Peyer's patch (tissue), 4 donors: ENCODE measurements at regions not wholly inside any gene's neighbourhood (a gene's known extent, or its start where the extent isn't known, plus 50 kb on each side); places are given as distances from the start of the nearest gene placed in this dataset.

Experiments
- POLR2A ChIP-seq, 2 donors: fragments of 450-650 bp; IDR thresholded peaks; one replicate each; pipeline ENCODE4 v1.5.1; 2017; ENCODE audit warnings: antibody characterized with exemption in 2 of 2, mild to moderate bottlenecking in 2 of 2, moderate library complexity in 2 of 2
- TF ChIP-seq, protein P1 (sequence below), 6 experiments: fragments of 450-650 bp in 4 of 6; fragments of 200-600 bp in 2 of 6; sonication (generic) in 1 of 6; IDR thresholded peaks; one replicate each; pipeline ENCODE4 v1.5.1; 2017 to 2019; ENCODE audit warnings: antibody characterized with exemption in 6 of 6, mild to moderate bottlenecking in 3 of 6, moderate library complexity in 1 of 6

DNA sequence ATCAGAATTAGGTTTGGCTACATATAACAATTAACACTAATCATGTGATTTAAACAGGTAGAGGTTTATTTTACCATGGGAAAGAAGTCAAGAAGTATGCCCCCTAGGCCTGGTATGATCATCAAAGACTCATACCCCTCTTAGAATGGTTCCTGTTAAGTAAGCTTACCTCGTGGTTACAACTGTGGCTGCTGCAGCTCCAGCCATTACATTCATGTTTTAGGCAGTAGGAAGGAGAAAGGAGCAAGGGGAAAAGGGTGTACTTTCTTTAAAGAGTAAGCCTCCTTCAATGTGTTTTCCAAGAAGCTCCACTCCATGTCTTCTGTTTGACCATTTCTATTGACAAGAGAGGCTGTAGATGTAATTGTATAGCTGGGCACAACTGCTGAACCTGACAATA lies 94.9 kb upstream of the GATB start:
- TF ChIP-seq, protein P1, sequence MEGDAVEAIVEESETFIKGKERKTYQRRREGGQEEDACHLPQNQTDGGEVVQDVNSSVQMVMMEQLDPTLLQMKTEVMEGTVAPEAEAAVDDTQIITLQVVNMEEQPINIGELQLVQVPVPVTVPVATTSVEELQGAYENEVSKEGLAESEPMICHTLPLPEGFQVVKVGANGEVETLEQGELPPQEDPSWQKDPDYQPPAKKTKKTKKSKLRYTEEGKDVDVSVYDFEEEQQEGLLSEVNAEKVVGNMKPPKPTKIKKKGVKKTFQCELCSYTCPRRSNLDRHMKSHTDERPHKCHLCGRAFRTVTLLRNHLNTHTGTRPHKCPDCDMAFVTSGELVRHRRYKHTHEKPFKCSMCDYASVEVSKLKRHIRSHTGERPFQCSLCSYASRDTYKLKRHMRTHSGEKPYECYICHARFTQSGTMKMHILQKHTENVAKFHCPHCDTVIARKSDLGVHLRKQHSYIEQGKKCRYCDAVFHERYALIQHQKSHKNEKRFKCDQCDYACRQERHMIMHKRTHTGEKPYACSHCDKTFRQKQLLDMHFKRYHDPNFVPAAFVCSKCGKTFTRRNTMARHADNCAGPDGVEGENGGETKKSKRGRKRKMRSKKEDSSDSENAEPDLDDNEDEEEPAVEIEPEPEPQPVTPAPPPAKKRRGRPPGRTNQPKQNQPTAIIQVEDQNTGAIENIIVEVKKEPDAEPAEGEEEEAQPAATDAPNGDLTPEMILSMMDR (IDR thresholded peaks at IDR 0.05): no peak
- TF ChIP-seq POLR2A (IDR thresholded peaks at IDR 0.05): no peak
